ENCODE measurements at regions not wholly inside any gene's neighbourhood (a gene's known extent, or its start where the extent isn't known, plus 50 kb on each side); places are given as distances from the start of the nearest gene placed in this dataset.
A peak's percentile ranks its signal among the peaks of the same experiment; 100 is the strongest.

DNA sequence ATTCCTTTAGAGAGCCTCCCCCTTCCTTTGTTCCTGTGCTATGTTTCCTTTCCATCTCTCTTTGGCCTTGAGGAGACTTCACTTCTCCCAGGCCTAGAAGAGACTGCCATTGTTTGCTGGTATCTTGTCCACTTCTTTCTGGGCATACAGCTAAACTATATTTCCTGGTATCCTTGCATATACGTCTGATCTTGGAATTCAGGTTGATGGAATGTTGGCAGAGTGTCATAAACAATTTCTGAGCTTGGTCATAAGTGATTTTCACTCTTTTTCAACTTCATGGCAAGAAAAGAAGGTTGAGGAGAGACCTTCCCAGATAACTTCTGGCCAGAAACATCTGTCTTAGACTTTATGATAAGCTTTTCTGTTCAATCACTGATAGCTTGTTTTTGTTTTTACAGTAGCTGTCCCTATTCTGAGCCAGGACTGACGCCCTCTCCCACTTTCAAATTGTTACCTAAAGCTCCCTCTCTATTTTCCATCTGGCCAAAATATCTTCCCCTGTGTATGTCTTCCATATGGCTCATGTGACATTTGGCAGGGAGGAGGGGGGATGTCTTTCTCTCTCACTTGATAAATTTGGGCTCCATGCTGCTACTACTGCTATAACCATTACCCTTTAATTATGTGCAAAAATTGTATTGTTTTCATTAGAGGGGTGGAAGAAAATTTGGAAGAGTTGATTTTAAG, 457.0 kb downstream of the ADAMTS20 start:
- Histone ChIP-seq H3K9ac (ENCODE audit: insufficient read depth, low read length) (no peak overlapping the region), H3K4me1 (ENCODE audit: control insufficient read depth, extremely low read depth, insufficient read depth, low read length) (no peaks in the 10 kb centered on the region), H3K27me3 (ENCODE audit: control insufficient read depth, insufficient read depth, low read length) (no peaks in the 10 kb centered on the region), H4K20me1 (ENCODE audit: control insufficient read depth, extremely low read depth, insufficient read depth, low read length) (no peaks in the 10 kb centered on the region), H2AFZ (ENCODE audit: low read length) (no peak overlapping the region), H3K4me3 (replicated peaks in 1 of 4; ENCODE audit: control extremely low read depth in 1 of 4, insufficient read depth in 1 of 4, low read depth in 3 of 4, low read length in 4 of 4) (no peak overlapping the region), H3K27ac (ENCODE audit: insufficient read depth, low read length) (no peak overlapping the region), H3K4me2 (ENCODE audit: extremely low read depth, insufficient read depth, low read length) (no peak overlapping the region), H3K9me3 (ENCODE audit: control insufficient read depth, insufficient read depth, low read depth, low read length) (no peaks in the 10 kb centered on the region), H3K36me3 (ENCODE audit: control insufficient read depth, insufficient read depth, low read length) (no peaks in the 10 kb centered on the region), H3K79me2 (ENCODE audit: control insufficient read depth, insufficient read depth, low read length) (no peaks in the 10 kb centered on the region)
- TF ChIP-seq, protein P1, sequence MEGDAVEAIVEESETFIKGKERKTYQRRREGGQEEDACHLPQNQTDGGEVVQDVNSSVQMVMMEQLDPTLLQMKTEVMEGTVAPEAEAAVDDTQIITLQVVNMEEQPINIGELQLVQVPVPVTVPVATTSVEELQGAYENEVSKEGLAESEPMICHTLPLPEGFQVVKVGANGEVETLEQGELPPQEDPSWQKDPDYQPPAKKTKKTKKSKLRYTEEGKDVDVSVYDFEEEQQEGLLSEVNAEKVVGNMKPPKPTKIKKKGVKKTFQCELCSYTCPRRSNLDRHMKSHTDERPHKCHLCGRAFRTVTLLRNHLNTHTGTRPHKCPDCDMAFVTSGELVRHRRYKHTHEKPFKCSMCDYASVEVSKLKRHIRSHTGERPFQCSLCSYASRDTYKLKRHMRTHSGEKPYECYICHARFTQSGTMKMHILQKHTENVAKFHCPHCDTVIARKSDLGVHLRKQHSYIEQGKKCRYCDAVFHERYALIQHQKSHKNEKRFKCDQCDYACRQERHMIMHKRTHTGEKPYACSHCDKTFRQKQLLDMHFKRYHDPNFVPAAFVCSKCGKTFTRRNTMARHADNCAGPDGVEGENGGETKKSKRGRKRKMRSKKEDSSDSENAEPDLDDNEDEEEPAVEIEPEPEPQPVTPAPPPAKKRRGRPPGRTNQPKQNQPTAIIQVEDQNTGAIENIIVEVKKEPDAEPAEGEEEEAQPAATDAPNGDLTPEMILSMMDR (conservative IDR thresholded peaks at IDR 0.05 in 1 of 2, IDR thresholded peaks at IDR 0.05 in 1 of 2; ENCODE audit: low read depth in 1 of 2, low read length in 2 of 2): no peak
- no peak for TF ChIP-seq EZH2 (IDR thresholded peaks at IDR 0.05; ENCODE audit: low read length, missing control alignments)
- peak in 1 of 2 donors; percentile 41 for DNase-seq (ENCODE audit: low read depth in 2 of 2)

DNA sequence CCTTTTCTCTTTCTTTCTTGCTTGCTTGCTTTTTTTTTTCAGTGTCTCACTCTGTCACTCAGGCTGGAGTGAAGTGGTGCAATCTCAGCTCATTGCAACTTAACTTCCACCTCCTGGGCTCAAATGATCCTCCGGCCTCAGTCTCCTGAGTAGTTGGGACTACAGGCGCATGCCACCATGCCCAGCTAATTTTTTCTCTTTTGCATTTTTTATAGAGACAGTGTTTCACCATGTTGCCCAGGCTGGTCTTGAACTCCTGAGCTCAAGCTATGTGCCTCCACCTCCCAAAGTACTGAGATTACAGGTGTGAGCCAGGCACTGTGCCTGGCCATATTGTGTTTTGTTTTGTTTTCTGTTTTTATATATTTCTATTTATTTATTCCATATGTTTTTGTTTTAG, 461.0 kb downstream of the ADAMTS20 start:
- TF ChIP-seq, protein P1 (conservative IDR thresholded peaks at IDR 0.05 in 1 of 2, IDR thresholded peaks at IDR 0.05 in 1 of 2; ENCODE audit: low read depth in 1 of 2, low read length in 2 of 2): no peak
- no peak for TF ChIP-seq EZH2 (IDR thresholded peaks at IDR 0.05; ENCODE audit: low read length, missing control alignments)
- Histone ChIP-seq H3K27me3 (ENCODE audit: control insufficient read depth, insufficient read depth, low read length) (no peaks in the 10 kb centered on the region), H2AFZ (ENCODE audit: low read length) (no peak overlapping the region), H3K9me3 (ENCODE audit: control insufficient read depth, insufficient read depth, low read depth, low read length) (no peaks in the 10 kb centered on the region), H4K20me1 (ENCODE audit: control insufficient read depth, extremely low read depth, insufficient read depth, low read length) (no peaks in the 10 kb centered on the region), H3K4me1 (ENCODE audit: control insufficient read depth, extremely low read depth, insufficient read depth, low read length) (no peaks in the 10 kb centered on the region), H3K27ac (ENCODE audit: insufficient read depth, low read length) (no peak overlapping the region), H3K79me2 (ENCODE audit: control insufficient read depth, insufficient read depth, low read length) (no peaks in the 10 kb centered on the region), H3K36me3 (ENCODE audit: control insufficient read depth, insufficient read depth, low read length) (no peaks in the 10 kb centered on the region), H3K4me3 (replicated peaks in 1 of 4; ENCODE audit: control extremely low read depth in 1 of 4, insufficient read depth in 1 of 4, low read depth in 3 of 4, low read length in 4 of 4) (no peak overlapping the region), H3K9ac (ENCODE audit: insufficient read depth, low read length) (no peak overlapping the region), H3K4me2 (ENCODE audit: extremely low read depth, insufficient read depth, low read length) (no peak overlapping the region)
- DNase-seq (ENCODE audit: low read depth in 2 of 2): no peak

DNA sequence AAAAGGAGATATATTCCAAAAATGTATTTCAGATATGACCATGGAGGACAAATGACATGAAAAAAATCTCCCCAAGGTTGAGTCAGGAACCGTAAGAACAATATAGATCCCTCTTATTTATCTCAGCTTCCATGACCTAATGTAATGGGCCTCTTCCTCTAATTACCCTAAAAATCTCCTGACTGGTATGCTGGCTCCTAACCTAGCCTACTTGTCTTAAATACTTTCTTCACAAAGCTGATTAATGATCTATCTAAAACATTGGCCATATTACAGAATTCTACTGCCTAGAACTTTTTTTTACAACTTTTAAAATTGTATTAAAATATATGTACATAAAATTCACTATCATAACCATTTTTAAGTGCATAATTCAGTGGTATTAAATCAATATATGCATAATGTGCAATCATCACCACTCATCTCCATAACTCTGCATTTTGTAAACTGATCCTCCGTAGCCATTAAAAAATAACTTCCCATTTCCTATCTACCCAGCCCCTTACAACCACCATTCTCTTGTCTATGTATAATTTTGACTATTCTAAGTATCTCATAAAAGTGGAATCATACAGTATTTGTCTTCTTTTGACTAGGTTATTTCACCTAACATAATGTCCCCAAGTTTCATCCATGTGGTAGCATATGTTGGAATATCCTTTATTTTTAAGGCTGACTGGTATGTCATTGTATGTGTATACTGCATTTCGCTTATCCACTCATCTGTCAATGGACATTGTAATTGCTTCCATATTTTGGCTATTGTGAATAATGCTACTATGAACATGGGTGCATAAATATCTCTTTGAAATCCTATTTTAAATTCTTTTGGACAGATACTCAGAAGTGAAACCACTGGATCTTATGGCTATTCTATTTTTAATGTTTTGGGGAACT, 464.6 kb downstream of the ADAMTS20 start:
- Histone ChIP-seq H3K9ac (ENCODE audit: insufficient read depth, low read length) (no peak overlapping the region), H3K79me2 (ENCODE audit: control insufficient read depth, insufficient read depth, low read length) (no peaks in the 10 kb centered on the region), H3K27me3 (ENCODE audit: control insufficient read depth, insufficient read depth, low read length) (no peaks in the 10 kb centered on the region), H3K27ac (ENCODE audit: insufficient read depth, low read length) (no peak overlapping the region), H3K4me1 (ENCODE audit: control insufficient read depth, extremely low read depth, insufficient read depth, low read length) (no peaks in the 10 kb centered on the region), H2AFZ (ENCODE audit: low read length) (no peak overlapping the region), H3K9me3 (ENCODE audit: control insufficient read depth, insufficient read depth, low read depth, low read length) (no peaks in the 10 kb centered on the region), H3K4me2 (ENCODE audit: extremely low read depth, insufficient read depth, low read length) (no peak overlapping the region), H3K36me3 (ENCODE audit: control insufficient read depth, insufficient read depth, low read length) (no peaks in the 10 kb centered on the region), H4K20me1 (ENCODE audit: control insufficient read depth, extremely low read depth, insufficient read depth, low read length) (no peaks in the 10 kb centered on the region), H3K4me3 (replicated peaks in 1 of 4; ENCODE audit: control extremely low read depth in 1 of 4, insufficient read depth in 1 of 4, low read depth in 3 of 4, low read length in 4 of 4) (no peak overlapping the region)
- no peak for TF ChIP-seq EZH2 (IDR thresholded peaks at IDR 0.05; ENCODE audit: low read length, missing control alignments)
- TF ChIP-seq, protein P1 (conservative IDR thresholded peaks at IDR 0.05 in 1 of 2, IDR thresholded peaks at IDR 0.05 in 1 of 2; ENCODE audit: low read depth in 1 of 2, low read length in 2 of 2): no peak
- peak in 1 of 2 donors; percentile 21 for DNase-seq (ENCODE audit: low read depth in 2 of 2)

Measured in fibroblast of lung (primary cell).